ENCODE measurements at regions not wholly inside any gene's neighbourhood (a gene's known extent, or its start where the extent isn't known, plus 50 kb on each side); places are given as distances from the start of the nearest gene placed in this dataset.
"Not testable (repeated sequence)": the region's sequence is repeated elsewhere in the genome, so short reads cannot be mapped to it uniquely, and the experiment has no call there.

DNA sequence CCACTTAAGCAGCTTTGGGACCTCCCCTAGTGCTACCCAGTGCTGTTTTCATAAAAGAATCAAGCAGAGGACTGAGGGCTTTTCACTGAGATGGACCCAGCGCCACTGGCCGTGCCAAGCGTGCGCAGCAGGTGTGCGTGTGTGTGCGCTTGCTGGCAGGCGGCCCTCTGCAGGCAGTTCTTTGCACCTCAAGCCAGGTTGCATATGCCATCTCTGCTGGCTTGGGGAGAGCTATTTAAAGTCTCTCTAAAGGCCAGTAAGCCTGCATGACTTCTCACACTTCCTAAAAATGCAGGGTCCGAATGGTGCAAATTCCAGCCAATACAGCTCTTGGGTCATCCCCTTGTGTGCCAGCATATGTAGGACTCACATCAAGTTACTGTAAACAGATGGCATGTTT is 255.5 kb downstream of the RNF152 start:
- Mint-ChIP-seq H3K4me1 (no peaks in the 10 kb centered on the region), H3K9me3 (no peaks in the 10 kb centered on the region), H3K27ac (no peak overlapping the region), H3K4me3 (no peak overlapping the region), H3K27me3 (peaks cover 8% of the 10 kb centered on the region), H3K36me3 (ENCODE audit: low read depth) (no peaks in the 10 kb centered on the region)
- DNase-seq (no peak), ATAC-seq (no peak)

- H3K9me3 Mint-ChIP-seq, result no peaks in the 10 kb centered on the region
- no peak overlapping the region for H3K27ac Mint-ChIP-seq
- DNase-seq, result peak; percentile 27
- no peaks in the 10 kb centered on the region for H3K36me3 Mint-ChIP-seq (ENCODE audit: low read depth)
- H3K4me1 Mint-ChIP-seq, result no peaks in the 10 kb centered on the region
- peaks cover 5% of the 10 kb centered on the region for H3K27me3 Mint-ChIP-seq
- no peak overlapping the region for H3K4me3 Mint-ChIP-seq
- peak; percentile 63 for ATAC-seq
Observed at GRCh38 chr18:61635901-61636528, 256.8 kb downstream of the RNF152 start.

- H3K4me3 Mint-ChIP-seq, result no peak overlapping the region
- DNase-seq (no peak), ATAC-seq (no peak)
- H3K27ac Mint-ChIP-seq, result no peak overlapping the region
- H3K27me3 Mint-ChIP-seq, result peaks cover 2% of the 10 kb centered on the region
- no peaks in the 10 kb centered on the region for H3K9me3 Mint-ChIP-seq
- no peaks in the 10 kb centered on the region for H3K4me1 Mint-ChIP-seq
- no peaks in the 10 kb centered on the region for H3K36me3 Mint-ChIP-seq (ENCODE audit: low read depth)
Observed at GRCh38 chr18:61628085-61628484, 264.7 kb downstream of the RNF152 start.

GRCh38 chr18:61624631-61625030 is 268.2 kb downstream of the RNF152 start:
- H3K36me3 Mint-ChIP-seq (ENCODE audit: low read depth); H3K27me3 Mint-ChIP-seq: not testable (repeated sequence)

GRCh38 chr18:61619783-61620182 is 273.0 kb downstream of the RNF152 start:
- Mint-ChIP-seq H3K27me3 (peaks cover 6% of the 10 kb centered on the region), H3K4me1 (no peaks in the 10 kb centered on the region), H3K36me3 (ENCODE audit: low read depth) (no peaks in the 10 kb centered on the region), H3K27ac (no peak overlapping the region), H3K9me3 (no peaks in the 10 kb centered on the region), H3K4me3 (no peak overlapping the region)
- no peak for ATAC-seq
- DNase-seq, result no peak

More at GRCh38 chr18:61624631-61625030, 268.2 kb downstream of the RNF152 start:
- H3K9me3 Mint-ChIP-seq, H3K4me1 Mint-ChIP-seq, ATAC-seq, H3K4me3 Mint-ChIP-seq, DNase-seq, H3K27ac Mint-ChIP-seq: not testable (repeated sequence)

GRCh38 chr18:61618816-61619215 is 274.0 kb downstream of the RNF152 start:
- Mint-ChIP-seq H3K27ac (no peak overlapping the region), H3K4me3 (no peak overlapping the region), H3K27me3 (peaks cover 6% of the 10 kb centered on the region), H3K9me3 (no peaks in the 10 kb centered on the region), H3K4me1 (no peaks in the 10 kb centered on the region), H3K36me3 (ENCODE audit: low read depth) (no peaks in the 10 kb centered on the region)
- DNase-seq, result no peak
- no peak for ATAC-seq

GRCh38 chr18:61616111-61616610 is 276.6 kb downstream of the RNF152 start:
- ATAC-seq (no peak), DNase-seq (no peak)
- Mint-ChIP-seq H3K4me1 (no peaks in the 10 kb centered on the region), H3K9me3 (no peaks in the 10 kb centered on the region), H3K36me3 (ENCODE audit: low read depth) (no peaks in the 10 kb centered on the region), H3K27me3 (peaks cover 6% of the 10 kb centered on the region), H3K4me3 (no peak overlapping the region), H3K27ac (no peak overlapping the region)

DNA sequence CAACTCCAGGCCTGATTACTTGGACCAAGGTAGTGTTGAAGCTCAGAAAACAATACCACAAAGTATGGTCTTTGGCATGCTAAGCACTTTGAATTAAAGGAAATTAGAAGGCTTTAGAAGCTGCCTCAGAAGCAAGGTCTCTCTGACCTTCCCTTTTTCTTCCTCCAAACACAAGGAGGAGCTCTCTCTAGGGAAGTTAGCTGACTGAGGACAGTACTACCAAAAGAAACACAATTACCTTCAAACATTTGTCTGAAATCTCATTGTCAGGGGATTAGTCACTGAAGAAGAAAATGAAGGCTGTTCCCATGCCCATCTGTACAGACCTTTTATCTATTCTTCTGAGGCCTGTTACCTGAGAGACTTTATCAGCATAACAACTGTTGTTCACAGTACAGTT is 279.3 kb downstream of the CDH20 start:
- H3K27me3 Mint-ChIP-seq, result no peaks in the 10 kb centered on the region
- no peak overlapping the region for H3K4me3 Mint-ChIP-seq
- DNase-seq (no peak), ATAC-seq (no peak)
- no peaks in the 10 kb centered on the region for H3K9me3 Mint-ChIP-seq
- no peak overlapping the region for H3K27ac Mint-ChIP-seq
- no peaks in the 10 kb centered on the region for H3K4me1 Mint-ChIP-seq
- H3K36me3 Mint-ChIP-seq (ENCODE audit: low read depth), result no peaks in the 10 kb centered on the region

- H3K4me3 Mint-ChIP-seq, result no peak overlapping the region
- H3K27ac Mint-ChIP-seq, result no peak overlapping the region
- no peak for ATAC-seq
- H3K36me3 Mint-ChIP-seq (ENCODE audit: low read depth), result no peaks in the 10 kb centered on the region
- H3K9me3 Mint-ChIP-seq, result no peaks in the 10 kb centered on the region
- H3K4me1 Mint-ChIP-seq, result no peaks in the 10 kb centered on the region
- no peak for DNase-seq
- H3K27me3 Mint-ChIP-seq, result peaks cover 14% of the 10 kb centered on the region
Observed at GRCh38 chr18:61609131-61609530, 275.9 kb downstream of the CDH20 start.

- ATAC-seq (no peak), DNase-seq (no peak)
- Mint-ChIP-seq H3K36me3 (ENCODE audit: low read depth) (no peaks in the 10 kb centered on the region), H3K4me1 (no peaks in the 10 kb centered on the region), H3K4me3 (no peak overlapping the region), H3K27ac (no peak overlapping the region), H3K27me3 (peaks cover 16% of the 10 kb centered on the region), H3K9me3 (no peaks in the 10 kb centered on the region)
Observed at GRCh38 chr18:61608316-61608715, 275.1 kb downstream of the CDH20 start.

DNA sequence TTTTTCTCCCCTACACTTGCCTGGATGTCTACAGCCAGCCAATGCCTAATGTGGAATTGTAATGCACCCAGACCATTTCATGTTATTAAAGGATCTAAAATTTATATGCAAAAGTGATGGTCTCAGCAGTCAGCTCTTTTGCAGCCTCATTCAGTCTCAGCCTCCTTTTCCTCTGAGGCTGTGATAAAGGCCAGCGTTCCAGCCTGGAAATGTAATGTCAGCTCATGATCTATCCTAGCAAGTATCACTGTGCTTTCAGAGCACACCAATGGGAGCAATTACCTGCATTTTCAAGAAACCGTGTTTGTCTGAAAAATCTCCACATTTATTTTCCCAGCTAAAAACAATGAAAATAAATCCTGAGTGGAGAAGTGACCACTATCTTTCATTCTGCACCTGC is 274.6 kb downstream of the CDH20 start:
- H3K4me1 Mint-ChIP-seq, result no peaks in the 10 kb centered on the region
- no peak overlapping the region for H3K27ac Mint-ChIP-seq
- no peak for DNase-seq
- H3K27me3 Mint-ChIP-seq, result peaks cover 16% of the 10 kb centered on the region
- H3K4me3 Mint-ChIP-seq, result no peak overlapping the region
- H3K36me3 Mint-ChIP-seq (ENCODE audit: low read depth), result no peaks in the 10 kb centered on the region
- no peak for ATAC-seq
- no peaks in the 10 kb centered on the region for H3K9me3 Mint-ChIP-seq

- Mint-ChIP-seq H3K4me1 (no peaks in the 10 kb centered on the region), H3K36me3 (ENCODE audit: low read depth) (no peaks in the 10 kb centered on the region), H3K4me3 (no peak overlapping the region), H3K27ac (no peak overlapping the region), H3K9me3 (no peaks in the 10 kb centered on the region), H3K27me3 (peaks cover 22% of the 10 kb centered on the region)
- DNase-seq (no peak), ATAC-seq (no peak)
Observed at GRCh38 chr18:61606759-61607158, 273.5 kb downstream of the CDH20 start.

DNA sequence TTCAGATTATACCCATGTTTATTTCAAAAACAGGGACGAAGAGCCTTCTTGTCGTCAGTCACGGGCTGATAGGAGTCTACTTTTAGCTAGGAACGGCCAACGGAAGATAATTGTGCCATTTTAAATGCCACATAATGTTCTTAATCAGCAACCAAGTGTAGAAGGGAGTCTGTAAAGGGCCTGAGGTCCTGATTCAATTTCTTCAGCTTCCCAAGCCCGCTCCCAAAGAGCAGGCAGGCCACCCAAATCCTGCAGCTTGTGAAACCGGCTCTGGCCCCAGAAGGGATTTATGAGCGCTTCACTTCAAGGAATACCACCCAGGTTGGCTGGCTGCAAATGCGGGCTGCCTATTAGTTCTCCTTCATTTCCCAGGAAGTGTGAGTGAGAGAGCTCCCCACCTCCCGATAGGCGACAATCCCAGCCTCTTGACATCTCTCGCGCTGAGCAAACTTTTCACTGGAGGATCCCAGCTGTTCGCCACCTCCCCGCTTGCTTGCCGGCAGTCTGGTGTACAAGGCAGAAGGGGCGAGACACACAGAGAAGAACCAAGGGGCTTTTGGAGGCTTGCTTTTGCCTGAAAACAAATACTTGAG is 272.9 kb downstream of the CDH20 start:
- DNase-seq, result no peak
- no peaks in the 10 kb centered on the region for H3K36me3 Mint-ChIP-seq (ENCODE audit: low read depth)

GRCh38 chr18:61605376-61606067 is 272.3 kb downstream of the CDH20 start:
- H3K4me1 Mint-ChIP-seq, result no peaks in the 10 kb centered on the region
- H3K4me3 Mint-ChIP-seq, result no peak overlapping the region
- no peak overlapping the region for H3K27ac Mint-ChIP-seq
- DNase-seq (no peak), ATAC-seq (no peak)
- H3K27me3 Mint-ChIP-seq, result peaks cover 24% of the 10 kb centered on the region
- H3K9me3 Mint-ChIP-seq, result no peaks in the 10 kb centered on the region
- no peaks in the 10 kb centered on the region for H3K36me3 Mint-ChIP-seq (ENCODE audit: low read depth)

More for the DNA sequence above, 272.9 kb downstream of the CDH20 start:
- Mint-ChIP-seq H3K4me3 (no peak overlapping the region), H3K27ac (no peak overlapping the region), H3K27me3 (peaks cover 22% of the 10 kb centered on the region), H3K4me1 (no peaks in the 10 kb centered on the region), H3K9me3 (no peaks in the 10 kb centered on the region)
- ATAC-seq, result no peak

Measured in activated naive CD8-positive, alpha-beta T cell treated with anti-CD3 and anti-CD28 coated beads, Interleukin-2, amount 50 U/mL, for 24 hours (primary cell).